Lower leg skin (tissue), 4 donors: ENCODE measurements at regions not wholly inside any gene's neighbourhood (a gene's known extent, or its start where the extent isn't known, plus 50 kb on each side); places are given as distances from the start of the nearest gene placed in this dataset.

Experiments
- DNase-seq, 2 donors: peaks; one replicate each; pipeline ENCODE4 v3.0.0-alpha.2; 2019; ENCODE audit warnings: low spot score in 2 of 2
- H3K4me3 ChIP-seq: fragments of 200-600 bp; sonication (generic); 2 replicates; pipeline ENCODE4 v1.5.1; 2017; ENCODE audit warnings: mild to moderate bottlenecking, low read depth; ENCODE audit not compliant: poor library complexity, severe bottlenecking
- POLR2A ChIP-seq, 2 donors: fragments of 450-650 bp; IDR thresholded peaks; one replicate each; pipeline ENCODE4 v1.6.1; 2016 to 2017; ENCODE audit warnings: antibody characterized with exemption in 2 of 2, mild to moderate bottlenecking in 1 of 2, moderate library complexity in 1 of 2
- WGBS, 2 donors: methylation state at CpG; one replicate each; pipeline ENCODE4 v1.1.5; 2018; 5-methylcytosine and 5-hydroxymethylcytosine counted together
- intact Hi-C: fragments of 100-400 bp; cut with DNase I; formaldehyde crosslinking; loops from one replicate; pipeline ENCODE4 v1.15.0; 2023; ENCODE audit warnings: low total_unique reads
- TF ChIP-seq, protein P1 (sequence below), 3 donors: fragments of 450-650 bp; IDR thresholded peaks; one replicate each; pipeline ENCODE4 v1.5.1; 2016; ENCODE audit warnings: antibody characterized with exemption in 3 of 3, mild to moderate bottlenecking in 3 of 3, moderate library complexity in 2 of 3

- no peak for DNase-seq
- 91 to 93% methylated on average over 17 of the region's 17 CpGs for WGBS, 2 donors
These were observed 219.2 kb upstream of the BMPER start for GRCh38 chr7:33685981-33686683.

GRCh38 chr7:33687625-33688024 is 217.7 kb upstream of the BMPER start:
- intact Hi-C loops: no loop called here
- WGBS, 2 donors: 93 to 97% methylated on average over 3 of the region's 3 CpGs
- TF ChIP-seq, protein P1, sequence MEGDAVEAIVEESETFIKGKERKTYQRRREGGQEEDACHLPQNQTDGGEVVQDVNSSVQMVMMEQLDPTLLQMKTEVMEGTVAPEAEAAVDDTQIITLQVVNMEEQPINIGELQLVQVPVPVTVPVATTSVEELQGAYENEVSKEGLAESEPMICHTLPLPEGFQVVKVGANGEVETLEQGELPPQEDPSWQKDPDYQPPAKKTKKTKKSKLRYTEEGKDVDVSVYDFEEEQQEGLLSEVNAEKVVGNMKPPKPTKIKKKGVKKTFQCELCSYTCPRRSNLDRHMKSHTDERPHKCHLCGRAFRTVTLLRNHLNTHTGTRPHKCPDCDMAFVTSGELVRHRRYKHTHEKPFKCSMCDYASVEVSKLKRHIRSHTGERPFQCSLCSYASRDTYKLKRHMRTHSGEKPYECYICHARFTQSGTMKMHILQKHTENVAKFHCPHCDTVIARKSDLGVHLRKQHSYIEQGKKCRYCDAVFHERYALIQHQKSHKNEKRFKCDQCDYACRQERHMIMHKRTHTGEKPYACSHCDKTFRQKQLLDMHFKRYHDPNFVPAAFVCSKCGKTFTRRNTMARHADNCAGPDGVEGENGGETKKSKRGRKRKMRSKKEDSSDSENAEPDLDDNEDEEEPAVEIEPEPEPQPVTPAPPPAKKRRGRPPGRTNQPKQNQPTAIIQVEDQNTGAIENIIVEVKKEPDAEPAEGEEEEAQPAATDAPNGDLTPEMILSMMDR (IDR thresholded peaks at IDR 0.05): no peak
- TF ChIP-seq POLR2A (IDR thresholded peaks at IDR 0.05): no peak
- DNase-seq: no peak
- no peak overlapping the region for H3K4me3 ChIP-seq

More at GRCh38 chr7:33685981-33686683, 219.2 kb upstream of the BMPER start:
- TF ChIP-seq, protein P1 (IDR thresholded peaks at IDR 0.05): no peak
- no peak for TF ChIP-seq POLR2A (IDR thresholded peaks at IDR 0.05)
- no peak overlapping the region for H3K4me3 ChIP-seq
- intact Hi-C loops: no loop called here

DNA sequence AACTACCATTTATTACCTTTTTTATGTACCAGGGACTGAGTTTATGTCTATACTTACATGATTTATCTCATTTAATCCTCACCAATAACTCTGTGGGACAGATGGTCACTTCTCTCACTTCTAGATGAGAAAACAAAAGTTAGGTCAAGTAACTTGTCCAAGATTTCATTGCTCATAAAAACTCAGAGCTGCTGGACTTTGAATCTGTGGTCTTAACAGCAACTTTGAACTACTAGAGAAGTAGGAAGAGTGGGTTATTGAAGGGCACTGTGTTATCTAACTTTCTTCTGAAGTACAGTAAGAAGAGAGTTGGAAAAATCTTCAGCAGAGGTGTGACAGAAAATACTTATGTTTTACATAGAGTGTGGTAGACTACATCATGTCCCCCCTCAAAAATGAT is 214.2 kb upstream of the BMPER start:
- TF ChIP-seq POLR2A (IDR thresholded peaks at IDR 0.05): no peak
- TF ChIP-seq, protein P1 (IDR thresholded peaks at IDR 0.05): no peak
- DNase-seq: no peak
- no peak overlapping the region for H3K4me3 ChIP-seq

GRCh38 chr7:33692956-33693355 is 212.4 kb upstream of the BMPER start:
- 20 to 31% methylated on average over 4 of the region's 4 CpGs for WGBS, 2 donors
- no peak for TF ChIP-seq POLR2A (IDR thresholded peaks at IDR 0.05)
- TF ChIP-seq, protein P1 (IDR thresholded peaks at IDR 0.05): no peak
- DNase-seq: no peak
- no peak overlapping the region for H3K4me3 ChIP-seq
- intact Hi-C loops: no loop called here

More for the DNA sequence above, 214.2 kb upstream of the BMPER start:
- intact Hi-C loops: no loop called here

- intact Hi-C loops: no loop called here
- no peak for DNase-seq
- H3K4me3 ChIP-seq: no peak overlapping the region
- TF ChIP-seq, protein P1 (IDR thresholded peaks at IDR 0.05): no peak
- TF ChIP-seq POLR2A (IDR thresholded peaks at IDR 0.05): no peak
- 70 to 72% methylated on average over 2 of the region's 2 CpGs for WGBS, 2 donors
These were observed 211.3 kb upstream of the BMPER start for GRCh38 chr7:33694006-33694405.

GRCh38 chr7:33697616-33698015 is 207.7 kb upstream of the BMPER start:
- intact Hi-C loops: no loop called here
- WGBS, 2 donors: 27 to 39% methylated on average over 3 of the region's 3 CpGs
- no peak for TF ChIP-seq POLR2A (IDR thresholded peaks at IDR 0.05)
- TF ChIP-seq, protein P1 (IDR thresholded peaks at IDR 0.05): no peak
- H3K4me3 ChIP-seq: no peak overlapping the region
- DNase-seq: no peak
